ENCODE measurements at regions not wholly inside any gene's neighbourhood (a gene's known extent, or its start where the extent isn't known, plus 50 kb on each side); places are given as distances from the start of the nearest gene placed in this dataset.

DNA sequence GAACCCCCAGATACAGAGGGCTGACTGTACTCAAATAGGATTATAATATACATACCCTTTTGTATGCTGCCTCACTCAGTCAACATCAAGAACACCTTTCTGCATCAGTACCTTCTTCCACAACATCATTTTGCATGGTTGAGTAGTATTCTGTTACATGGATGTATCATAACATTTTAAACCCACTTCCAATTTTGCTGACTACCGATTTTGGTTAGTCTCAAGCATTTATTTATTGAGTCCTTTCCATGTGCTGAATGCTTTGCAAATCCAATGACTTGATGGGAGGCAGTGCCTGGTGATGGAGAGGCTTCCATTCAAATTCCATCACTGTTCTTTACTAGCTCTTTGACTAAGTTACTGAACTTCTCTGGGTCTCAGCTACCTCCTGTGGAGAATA is 182.0 kb upstream of the KLF4 start:
- TF ChIP-seq CTCF (conservative IDR thresholded peaks at IDR 0.05; ENCODE audit: low read length) (no peak), EZH2phosphoT487 (IDR thresholded peaks at IDR 0.05; ENCODE audit: borderline replicate concordance) (no peak)

Measured in Loucy (cell line).